ENCODE measurements at regions not wholly inside any gene's neighbourhood (a gene's known extent, or its start where the extent isn't known, plus 50 kb on each side); places are given as distances from the start of the nearest gene placed in this dataset.
"Not testable (repeated sequence)": the region's sequence is repeated elsewhere in the genome, so short reads cannot be mapped to it uniquely, and the experiment has no call there.

DNA sequence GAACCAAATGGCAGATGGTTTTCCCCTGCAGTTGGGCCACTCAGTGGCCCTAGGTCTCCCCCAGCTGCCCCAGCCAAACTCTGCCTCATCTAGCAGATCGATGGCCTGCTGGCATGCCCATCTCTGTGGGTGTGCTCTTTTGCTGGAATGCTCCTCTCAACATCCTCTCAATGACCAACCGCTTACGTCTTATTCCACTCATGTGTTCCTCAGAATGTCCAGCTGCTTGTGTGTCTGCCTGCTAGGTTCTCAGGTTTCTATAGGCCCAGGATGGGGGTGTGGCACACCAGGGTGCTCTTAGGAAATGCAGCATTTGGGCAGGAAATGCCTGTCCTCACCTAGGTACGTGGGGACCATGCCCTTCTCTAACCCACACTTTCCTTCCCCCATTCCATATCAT lies 509.9 kb upstream of the SYNCRIP start:
- Histone ChIP-seq H3K9me3 (ENCODE audit: severe bottlenecking) (no peaks in the 10 kb centered on the region), H3K36me3 (ENCODE audit: low read depth) (no peaks in the 10 kb centered on the region), H3K27ac (ENCODE audit: poor library complexity, severe bottlenecking) (no peak overlapping the region), H3K4me1 (ENCODE audit: insufficient read depth, poor library complexity, severe bottlenecking) (no peaks in the 10 kb centered on the region), H3K27me3 (ENCODE audit: insufficient read depth, poor library complexity, severe bottlenecking) (no peaks in the 10 kb centered on the region), H3K4me3 (ENCODE audit: severe bottlenecking) (no peak overlapping the region)
- TF ChIP-seq, protein P1, sequence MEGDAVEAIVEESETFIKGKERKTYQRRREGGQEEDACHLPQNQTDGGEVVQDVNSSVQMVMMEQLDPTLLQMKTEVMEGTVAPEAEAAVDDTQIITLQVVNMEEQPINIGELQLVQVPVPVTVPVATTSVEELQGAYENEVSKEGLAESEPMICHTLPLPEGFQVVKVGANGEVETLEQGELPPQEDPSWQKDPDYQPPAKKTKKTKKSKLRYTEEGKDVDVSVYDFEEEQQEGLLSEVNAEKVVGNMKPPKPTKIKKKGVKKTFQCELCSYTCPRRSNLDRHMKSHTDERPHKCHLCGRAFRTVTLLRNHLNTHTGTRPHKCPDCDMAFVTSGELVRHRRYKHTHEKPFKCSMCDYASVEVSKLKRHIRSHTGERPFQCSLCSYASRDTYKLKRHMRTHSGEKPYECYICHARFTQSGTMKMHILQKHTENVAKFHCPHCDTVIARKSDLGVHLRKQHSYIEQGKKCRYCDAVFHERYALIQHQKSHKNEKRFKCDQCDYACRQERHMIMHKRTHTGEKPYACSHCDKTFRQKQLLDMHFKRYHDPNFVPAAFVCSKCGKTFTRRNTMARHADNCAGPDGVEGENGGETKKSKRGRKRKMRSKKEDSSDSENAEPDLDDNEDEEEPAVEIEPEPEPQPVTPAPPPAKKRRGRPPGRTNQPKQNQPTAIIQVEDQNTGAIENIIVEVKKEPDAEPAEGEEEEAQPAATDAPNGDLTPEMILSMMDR (IDR thresholded peaks at IDR 0.05; ENCODE audit: poor library complexity, severe bottlenecking): no peak
- DNase-seq (ENCODE audit: low spot score) (no peak), ATAC-seq (ENCODE audit: low read depth) (no peak)

DNA sequence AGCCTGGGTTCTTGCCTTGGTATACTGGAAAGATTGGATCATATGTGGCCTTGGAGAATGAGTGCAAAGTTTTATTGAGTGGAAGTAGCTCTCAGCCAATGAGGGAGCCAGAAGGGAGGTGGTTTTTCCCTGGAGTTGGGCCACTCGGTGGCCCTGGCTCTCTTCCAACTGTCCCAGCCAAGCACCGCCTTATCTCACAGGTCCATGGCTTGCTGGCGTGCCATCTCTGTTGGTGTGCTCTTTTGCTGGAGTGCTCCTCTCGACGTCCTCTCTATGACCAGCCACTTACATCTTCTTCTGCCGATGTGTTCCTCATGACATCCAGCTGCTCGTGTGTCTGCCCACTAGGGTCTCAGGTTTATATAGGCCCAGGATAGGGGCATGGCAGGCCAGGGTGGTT lies 505.9 kb upstream of the SYNCRIP start:
- no peaks in the 10 kb centered on the region for H3K27me3 ChIP-seq (ENCODE audit: insufficient read depth, poor library complexity, severe bottlenecking)
- no peaks in the 10 kb centered on the region for H3K9me3 ChIP-seq (ENCODE audit: severe bottlenecking)
- TF ChIP-seq, protein P1 (IDR thresholded peaks at IDR 0.05; ENCODE audit: poor library complexity, severe bottlenecking): no peak
- H3K27ac ChIP-seq (ENCODE audit: poor library complexity, severe bottlenecking): no peak overlapping the region
- no peaks in the 10 kb centered on the region for H3K36me3 ChIP-seq (ENCODE audit: low read depth)
- H3K4me1 ChIP-seq (ENCODE audit: insufficient read depth, poor library complexity, severe bottlenecking): no peaks in the 10 kb centered on the region
- no peak overlapping the region for H3K4me3 ChIP-seq (ENCODE audit: severe bottlenecking)
- no peak for DNase-seq (ENCODE audit: low spot score)
- ATAC-seq (ENCODE audit: low read depth): no peak

DNA sequence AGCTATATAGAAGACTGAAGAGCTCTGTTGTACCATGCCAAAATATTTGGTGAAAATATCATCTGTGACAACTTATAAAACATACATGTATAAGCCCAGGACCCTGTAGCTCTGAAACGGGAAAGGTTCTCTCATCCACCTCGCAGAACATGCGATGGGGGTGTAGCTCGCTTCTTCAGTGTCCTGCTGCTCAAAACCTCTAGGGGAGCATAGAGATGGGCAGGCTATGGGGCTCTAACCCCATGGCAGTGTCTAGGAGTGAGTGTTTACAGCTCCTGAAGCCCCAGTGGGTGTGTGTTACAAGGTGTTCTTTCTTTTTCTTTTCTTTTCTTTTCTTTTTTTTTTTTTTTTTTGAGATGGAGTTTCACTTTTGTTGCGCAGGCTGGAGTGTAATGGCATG lies 505.2 kb upstream of the SYNCRIP start:
- Histone ChIP-seq H3K4me3 (ENCODE audit: severe bottlenecking) (no peak overlapping the region), H3K4me1 (ENCODE audit: insufficient read depth, poor library complexity, severe bottlenecking) (no peaks in the 10 kb centered on the region), H3K36me3 (ENCODE audit: low read depth) (no peaks in the 10 kb centered on the region), H3K27me3 (ENCODE audit: insufficient read depth, poor library complexity, severe bottlenecking) (no peaks in the 10 kb centered on the region), H3K27ac (ENCODE audit: poor library complexity, severe bottlenecking) (no peak overlapping the region), H3K9me3 (ENCODE audit: severe bottlenecking) (no peaks in the 10 kb centered on the region)
- DNase-seq (ENCODE audit: low spot score) (no peak), ATAC-seq (ENCODE audit: low read depth) (no peak)
- TF ChIP-seq, protein P1 (IDR thresholded peaks at IDR 0.05; ENCODE audit: poor library complexity, severe bottlenecking): no peak

DNA sequence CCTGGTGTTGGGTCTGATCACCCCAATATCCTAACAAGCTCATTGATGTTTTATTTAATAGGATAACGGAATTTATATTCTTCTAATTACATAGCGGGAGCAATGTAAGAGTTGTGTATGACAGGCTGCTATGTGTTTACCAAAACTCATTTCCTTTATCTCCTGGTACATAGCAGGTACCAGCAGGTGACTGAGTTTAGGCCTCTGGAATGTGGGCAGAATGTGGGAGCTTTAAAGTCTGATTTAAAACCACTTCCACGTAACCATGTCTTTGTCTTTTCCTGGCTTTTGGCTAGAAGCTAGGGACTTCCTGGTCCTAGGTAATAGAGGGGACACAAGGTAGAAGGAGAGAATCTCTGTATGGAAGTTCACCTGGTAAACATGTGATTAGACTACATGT lies 504.6 kb upstream of the SYNCRIP start:
- Histone ChIP-seq H3K4me3 (ENCODE audit: severe bottlenecking) (no peak overlapping the region), H3K9me3 (ENCODE audit: severe bottlenecking) (no peaks in the 10 kb centered on the region), H3K27me3 (ENCODE audit: insufficient read depth, poor library complexity, severe bottlenecking) (no peaks in the 10 kb centered on the region), H3K27ac (ENCODE audit: poor library complexity, severe bottlenecking) (no peak overlapping the region), H3K36me3 (ENCODE audit: low read depth) (no peaks in the 10 kb centered on the region), H3K4me1 (ENCODE audit: insufficient read depth, poor library complexity, severe bottlenecking) (no peaks in the 10 kb centered on the region)
- no peak for ATAC-seq (ENCODE audit: low read depth)
- TF ChIP-seq, protein P1 (IDR thresholded peaks at IDR 0.05; ENCODE audit: poor library complexity, severe bottlenecking): no peak
- DNase-seq (ENCODE audit: low spot score): no peak

DNA sequence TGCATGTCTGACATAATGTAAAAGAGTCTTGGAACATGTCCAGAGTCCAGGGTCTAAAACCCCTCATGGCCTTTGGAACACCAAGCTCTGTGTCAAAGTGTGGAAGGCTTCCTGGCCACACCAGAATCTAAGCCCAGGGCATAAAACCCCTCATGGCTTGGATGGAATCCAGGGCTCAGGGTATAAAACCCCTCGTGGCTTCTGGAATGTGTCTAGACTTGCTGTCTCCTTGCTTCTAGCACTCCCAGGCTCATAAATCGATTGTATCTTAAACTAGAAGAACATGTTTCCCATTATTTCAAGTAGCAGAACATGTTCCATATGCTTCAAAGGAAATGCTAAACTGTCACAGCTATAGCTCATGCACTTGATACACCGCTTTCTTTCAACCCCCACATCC lies 504.1 kb upstream of the SYNCRIP start:
- not testable (repeated sequence) for DNase-seq (ENCODE audit: low spot score)

More for the DNA sequence above, 504.1 kb upstream of the SYNCRIP start:
- not testable (repeated sequence) for H3K9me3 ChIP-seq (ENCODE audit: severe bottlenecking); H3K36me3 ChIP-seq (ENCODE audit: low read depth); H3K27ac ChIP-seq (ENCODE audit: poor library complexity, severe bottlenecking); H3K27me3 ChIP-seq (ENCODE audit: insufficient read depth, poor library complexity, severe bottlenecking); ATAC-seq (ENCODE audit: low read depth); H3K4me3 ChIP-seq (ENCODE audit: severe bottlenecking); H3K4me1 ChIP-seq (ENCODE audit: insufficient read depth, poor library complexity, severe bottlenecking)

Measured in RWPE2 (cell line).